Peyer's patch (tissue), 4 donors: ENCODE measurements at regions not wholly inside any gene's neighbourhood (a gene's known extent, or its start where the extent isn't known, plus 50 kb on each side); places are given as distances from the start of the nearest gene placed in this dataset.

Source experiments
- CTCF ChIP-seq, 6 experiments: fragments of 450-650 bp in 4 of 6; fragments of 200-600 bp in 2 of 6; sonication (generic) in 1 of 6; IDR thresholded peaks; one replicate each; pipeline ENCODE4 v1.5.1; 2017 to 2019; ENCODE audit warnings: antibody characterized with exemption in 6 of 6, mild to moderate bottlenecking in 3 of 6, moderate library complexity in 1 of 6
- POLR2A ChIP-seq, 2 donors: fragments of 450-650 bp; IDR thresholded peaks; one replicate each; pipeline ENCODE4 v1.5.1; 2017; ENCODE audit warnings: antibody characterized with exemption in 2 of 2, mild to moderate bottlenecking in 2 of 2, moderate library complexity in 2 of 2

- TF ChIP-seq CTCF (IDR thresholded peaks at IDR 0.05): no peak
- TF ChIP-seq POLR2A (IDR thresholded peaks at IDR 0.05): no peak
Observed at GRCh38 chr3:178198329-178198728, 337.9 kb upstream of the KCNMB2 start.
